Upper lobe of right lung (tissue), 1 donor: ENCODE measurements at regions not wholly inside any gene's neighbourhood (a gene's known extent, or its start where the extent isn't known, plus 50 kb on each side); places are given as distances from the start of the nearest gene placed in this dataset.

ENCODE experiments used
- ATAC-seq: fragments of 200-7000 bp; cut with Tn5 transposase; one replicate; pipeline ENCODE4 v1.9.1; 2020; ENCODE audit warnings: mild to moderate bottlenecking, moderate library complexity
- DNase-seq: peaks from one replicate; pipeline ENCODE4 v3.0.0-alpha.2; 2020
- H3K27ac ChIP-seq: fragments of 200-600 bp; one replicate; pipeline ENCODE4 v1.8.0; 2022
- H3K27me3 ChIP-seq: fragments of 200-600 bp; one replicate; pipeline ENCODE4 v1.8.0; 2022; ENCODE audit warnings: mild to moderate bottlenecking
- H3K36me3 ChIP-seq: fragments of 200-600 bp; one replicate; pipeline ENCODE4 v1.8.0; 2022
- H3K4me1 ChIP-seq: fragments of 200-600 bp; one replicate; pipeline ENCODE4 v1.8.0; 2022
- H3K4me3 ChIP-seq: fragments of 200-600 bp; one replicate; pipeline ENCODE4 v1.8.0; 2022; ENCODE audit warnings: mild to moderate bottlenecking
- H3K9me3 ChIP-seq: fragments of 200-600 bp; one replicate; pipeline ENCODE4 v1.8.0; 2022
- intact Hi-C: fragments of 100-400 bp; cut with DNase I; formaldehyde crosslinking; loops from one replicate; pipeline ENCODE4 v1.11.0; 2022
- TF ChIP-seq, protein P1 (sequence below): fragments of 200-600 bp; IDR thresholded peaks from one replicate; pipeline ENCODE4 v1.8.0; 2022; ENCODE audit warnings: antibody characterized with exemption
- donor health status: DM: no; HTN: yes; CAD: no; lungs with severe emphysema.

- Histone ChIP-seq H3K27ac (no peak overlapping the region), H3K4me1 (no peaks in the 10 kb centered on the region), H3K9me3 (no peaks in the 10 kb centered on the region), H3K36me3 (no peaks in the 10 kb centered on the region), H3K4me3 (no peak overlapping the region), H3K27me3 (no peaks in the 10 kb centered on the region)
- no peak for DNase-seq
- TF ChIP-seq, protein P1, sequence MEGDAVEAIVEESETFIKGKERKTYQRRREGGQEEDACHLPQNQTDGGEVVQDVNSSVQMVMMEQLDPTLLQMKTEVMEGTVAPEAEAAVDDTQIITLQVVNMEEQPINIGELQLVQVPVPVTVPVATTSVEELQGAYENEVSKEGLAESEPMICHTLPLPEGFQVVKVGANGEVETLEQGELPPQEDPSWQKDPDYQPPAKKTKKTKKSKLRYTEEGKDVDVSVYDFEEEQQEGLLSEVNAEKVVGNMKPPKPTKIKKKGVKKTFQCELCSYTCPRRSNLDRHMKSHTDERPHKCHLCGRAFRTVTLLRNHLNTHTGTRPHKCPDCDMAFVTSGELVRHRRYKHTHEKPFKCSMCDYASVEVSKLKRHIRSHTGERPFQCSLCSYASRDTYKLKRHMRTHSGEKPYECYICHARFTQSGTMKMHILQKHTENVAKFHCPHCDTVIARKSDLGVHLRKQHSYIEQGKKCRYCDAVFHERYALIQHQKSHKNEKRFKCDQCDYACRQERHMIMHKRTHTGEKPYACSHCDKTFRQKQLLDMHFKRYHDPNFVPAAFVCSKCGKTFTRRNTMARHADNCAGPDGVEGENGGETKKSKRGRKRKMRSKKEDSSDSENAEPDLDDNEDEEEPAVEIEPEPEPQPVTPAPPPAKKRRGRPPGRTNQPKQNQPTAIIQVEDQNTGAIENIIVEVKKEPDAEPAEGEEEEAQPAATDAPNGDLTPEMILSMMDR, result no peak
- ATAC-seq, result no peak
- intact Hi-C loops, result no loop called here
Measured at GRCh38 chr9:95648225-95648624, 131.5 kb upstream of the PTCH1 start.

GRCh38 chr9:95645992-95646391, 129.2 kb upstream of the PTCH1 start:
- H3K4me1 ChIP-seq, result no peaks in the 10 kb centered on the region
- H3K9me3 ChIP-seq, result no peaks in the 10 kb centered on the region
- no peaks in the 10 kb centered on the region for H3K36me3 ChIP-seq
- TF ChIP-seq, protein P1, result no peak
- peak; percentile 78 for ATAC-seq
- H3K4me3 ChIP-seq, result no peak overlapping the region
- H3K27me3 ChIP-seq, result no peaks in the 10 kb centered on the region
- intact Hi-C loops, result no loop called here
- no peak for DNase-seq
- no peak overlapping the region for H3K27ac ChIP-seq

DNA sequence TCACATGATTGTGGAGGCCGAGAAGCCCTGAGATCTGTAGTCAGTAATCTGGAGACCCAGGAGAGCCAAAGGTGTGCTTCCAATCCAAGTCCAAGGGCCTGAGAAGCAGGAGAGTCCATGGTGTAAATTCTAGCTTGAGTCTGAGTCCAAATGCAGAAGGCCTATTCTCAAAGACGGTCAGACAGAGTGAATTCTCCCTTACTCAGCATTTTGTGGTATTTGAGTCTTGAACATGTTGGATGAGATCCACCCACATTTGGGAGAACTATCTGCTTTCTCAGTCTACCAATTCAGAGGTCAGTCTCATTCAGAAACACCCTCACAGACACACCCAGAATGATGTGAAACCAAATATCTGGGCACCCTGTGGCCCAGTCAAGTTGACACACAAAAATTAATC, 128.8 kb upstream of the PTCH1 start:
- intact Hi-C loops, result no loop called here
- H3K27ac ChIP-seq, result no peak overlapping the region
- no peak overlapping the region for H3K4me3 ChIP-seq
- no peaks in the 10 kb centered on the region for H3K4me1 ChIP-seq
- DNase-seq, result no peak
- TF ChIP-seq, protein P1, result no peak
- H3K36me3 ChIP-seq, result no peaks in the 10 kb centered on the region
- H3K9me3 ChIP-seq, result no peaks in the 10 kb centered on the region
- H3K27me3 ChIP-seq, result no peaks in the 10 kb centered on the region
- ATAC-seq, result no peak

DNA sequence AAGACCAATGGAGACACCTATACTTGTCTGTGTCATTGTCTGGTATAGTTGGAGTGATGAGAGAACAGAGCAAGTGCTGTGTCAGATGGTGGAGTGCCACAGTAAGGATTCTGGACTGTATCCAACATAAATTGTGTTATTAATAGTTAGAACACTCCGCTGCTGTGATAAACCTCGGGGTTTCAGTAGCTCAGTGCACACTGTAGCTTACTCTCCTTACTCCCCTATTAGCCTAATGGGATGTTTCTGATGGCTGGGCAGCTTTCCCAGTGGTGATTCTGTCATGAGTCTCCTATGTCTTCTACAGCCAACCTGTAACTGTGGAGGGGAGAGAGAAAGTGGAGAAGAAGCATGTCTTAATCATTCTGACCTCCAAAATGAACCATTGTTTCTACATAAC, 127.6 kb upstream of the PTCH1 start:
- H3K27me3 ChIP-seq, result no peaks in the 10 kb centered on the region
- H3K9me3 ChIP-seq, result no peaks in the 10 kb centered on the region
- TF ChIP-seq, protein P1, result no peak
- DNase-seq (no peak), ATAC-seq (no peak)
- H3K4me1 ChIP-seq, result no peaks in the 10 kb centered on the region
- intact Hi-C loops, result no loop called here
- H3K4me3 ChIP-seq, result no peak overlapping the region
- H3K27ac ChIP-seq, result no peak overlapping the region
- H3K36me3 ChIP-seq, result no peaks in the 10 kb centered on the region

- H3K4me1 ChIP-seq, result no peaks in the 10 kb centered on the region
- intact Hi-C loops, result no loop called here
- DNase-seq, result no peak
- no peaks in the 10 kb centered on the region for H3K36me3 ChIP-seq
- no peak overlapping the region for H3K27ac ChIP-seq
- no peaks in the 10 kb centered on the region for H3K27me3 ChIP-seq
- H3K9me3 ChIP-seq, result no peaks in the 10 kb centered on the region
- TF ChIP-seq, protein P1, result no peak
- no peak for ATAC-seq
- no peak overlapping the region for H3K4me3 ChIP-seq
Measured at GRCh38 chr9:95643619-95644018, 126.8 kb upstream of the PTCH1 start.

- no peak for ATAC-seq
Measured at GRCh38 chr9:95642189-95642588, 125.4 kb upstream of the PTCH1 start.

More at GRCh38 chr9:95642189-95642588, 125.4 kb upstream of the PTCH1 start:
- no peaks in the 10 kb centered on the region for H3K4me1 ChIP-seq
- TF ChIP-seq, protein P1, result no peak
- intact Hi-C loops, result no loop called here
- H3K27ac ChIP-seq, result no peak overlapping the region
- H3K27me3 ChIP-seq, result no peaks in the 10 kb centered on the region
- H3K9me3 ChIP-seq, result no peaks in the 10 kb centered on the region
- no peaks in the 10 kb centered on the region for H3K36me3 ChIP-seq
- no peak for DNase-seq
- no peak overlapping the region for H3K4me3 ChIP-seq
